Neuronal stem cell (in vitro differentiated cells): ENCODE measurements at regions not wholly inside any gene's neighbourhood (a gene's known extent, or its start where the extent isn't known, plus 50 kb on each side); places are given as distances from the start of the nearest gene placed in this dataset.
A peak's percentile ranks its signal among the peaks of the same experiment; 100 is the strongest.

ENCODE experiments used
- DNase-seq: peaks from one replicate; pipeline ENCODE4 v3.0.0-alpha.2; 2013; ENCODE audit warnings: low spot score
- H2AFZ ChIP-seq: one replicate; pipeline ENCODE4 v1.6.1; 2013; ENCODE audit warnings: mild to moderate bottlenecking, low read length, inconsistent platforms
- H2AK5ac ChIP-seq: 2 replicates; pipeline ENCODE4 v1.6.1; 2013; ENCODE audit warnings: low read depth, mild to moderate bottlenecking, inconsistent platforms, low read length, moderate library complexity, mixed read lengths
- H2BK120ac ChIP-seq: 2 replicates; pipeline ENCODE4 v1.6.1; 2013; ENCODE audit warnings: low read depth, mild to moderate bottlenecking, inconsistent platforms, low read length, moderate library complexity, mixed read lengths
- H2BK12ac ChIP-seq: one replicate; pipeline ENCODE4 v1.6.1; 2013; ENCODE audit warnings: low read length, inconsistent platforms
- H2BK15ac ChIP-seq: 2 replicates; pipeline ENCODE4 v1.6.1; 2013; ENCODE audit warnings: mild to moderate bottlenecking, low read length, inconsistent platforms, mixed read lengths
- H2BK5ac ChIP-seq: one replicate; pipeline ENCODE4 v1.6.1; 2013; ENCODE audit warnings: inconsistent platforms, mild to moderate bottlenecking, low read length, moderate library complexity
- H3K14ac ChIP-seq: one replicate; pipeline ENCODE4 v1.6.1; 2013; ENCODE audit warnings: low read length, inconsistent platforms
- H3K18ac ChIP-seq: 2 replicates; pipeline ENCODE4 v1.6.1; 2013; ENCODE audit warnings: low read length, inconsistent platforms
- H3K23ac ChIP-seq: 2 replicates; pipeline ENCODE4 v1.6.1; 2013; ENCODE audit warnings: low read depth, mild to moderate bottlenecking, mixed read lengths, low read length, inconsistent platforms; ENCODE audit not compliant: poor library complexity
- H3K27ac ChIP-seq: replicated peaks from 3 replicates; pipeline ENCODE4 v1.5.1; 2013; ENCODE audit warnings: low read length, inconsistent platforms
- H3K27me3 ChIP-seq, 3 experiments: 2 replicates each; pipeline ENCODE4 v1.6.1; 2013; ENCODE audit warnings: low read length in 3 of 3, mild to moderate bottlenecking in 2 of 3, inconsistent platforms in 1 of 3, low read depth in 1 of 3, mixed read lengths in 1 of 3, moderate library complexity in 1 of 3; ENCODE audit not compliant: control insufficient read depth in 3 of 3, insufficient read depth in 3 of 3
- H3K36me3 ChIP-seq, 2 donors: replicated peaks in 1 of 2; 2 replicates each; pipeline ENCODE4 v1.6.1; 2013; ENCODE audit warnings: low read length in 2 of 2; ENCODE audit not compliant: control insufficient read depth in 2 of 2, insufficient read depth in 2 of 2
- H3K4ac ChIP-seq: 2 replicates; pipeline ENCODE4 v1.6.1; 2013; ENCODE audit warnings: inconsistent platforms, mild to moderate bottlenecking, low read length, moderate library complexity
- H3K4me1 ChIP-seq, 2 donors: 1 replicate in 1 of 2; 2 replicates in 1 of 2; pipeline ENCODE4 v1.6.1; 2013; ENCODE audit warnings: low read length in 2 of 2, low read depth in 1 of 2; ENCODE audit not compliant: control insufficient read depth in 2 of 2, insufficient read depth in 1 of 2
- H3K4me2 ChIP-seq: one replicate; pipeline ENCODE4 v1.6.1; 2013; ENCODE audit warnings: mild to moderate bottlenecking, low read length, inconsistent platforms; ENCODE audit not compliant: insufficient read depth, poor library complexity, severe bottlenecking
- H3K4me3 ChIP-seq, 2 donors: 2 replicates each; pipeline ENCODE4 v1.5.1; 2013; ENCODE audit warnings: low read length in 2 of 2, mild to moderate bottlenecking in 2 of 2, inconsistent platforms in 1 of 2, moderate library complexity in 1 of 2
- H3K79me1 ChIP-seq: one replicate; pipeline ENCODE4 v1.6.1; 2013; ENCODE audit warnings: low read depth, mild to moderate bottlenecking, inconsistent platforms, low read length, moderate library complexity
- H3K9ac ChIP-seq: one replicate; pipeline ENCODE4 v1.6.1; 2013; ENCODE audit warnings: mild to moderate bottlenecking, low read depth, low read length, inconsistent platforms; ENCODE audit not compliant: poor library complexity
- H3K9me3 ChIP-seq, 2 donors: replicated peaks in 1 of 2; 2 replicates each; pipeline versions ENCODE3 to v1.6.1; 2013; ENCODE audit warnings: low read length in 2 of 2, mild to moderate bottlenecking in 2 of 2, inconsistent platforms in 1 of 2, low read depth in 1 of 2, mixed read lengths in 1 of 2, moderate library complexity in 1 of 2; ENCODE audit not compliant: control insufficient read depth in 2 of 2, insufficient read depth in 1 of 2
- H4K8ac ChIP-seq: one replicate; pipeline ENCODE4 v1.6.1; 2013; ENCODE audit warnings: low read depth, mild to moderate bottlenecking, inconsistent platforms, low read length, moderate library complexity
- H4K91ac ChIP-seq: one replicate; pipeline ENCODE4 v1.6.1; 2013; ENCODE audit warnings: low read length, low read depth, mild to moderate bottlenecking, inconsistent platforms; ENCODE audit not compliant: poor library complexity
- WGBS, 2 donors: extraction: QIAGEN DNeasy Blood & Tissue Kit; methylation state at CpG; one replicate each; pipeline ENCODE4 v1.1.7; 2013; ENCODE audit warnings: missing lambda C conversion rate in 2 of 2, mixed read lengths in 1 of 2; ENCODE audit not compliant: insufficient read length in 2 of 2, insufficient replicate concordance in 1 of 2; ENCODE audit errors: extremely low coverage in 2 of 2; 5-methylcytosine and 5-hydroxymethylcytosine counted together

DNA sequence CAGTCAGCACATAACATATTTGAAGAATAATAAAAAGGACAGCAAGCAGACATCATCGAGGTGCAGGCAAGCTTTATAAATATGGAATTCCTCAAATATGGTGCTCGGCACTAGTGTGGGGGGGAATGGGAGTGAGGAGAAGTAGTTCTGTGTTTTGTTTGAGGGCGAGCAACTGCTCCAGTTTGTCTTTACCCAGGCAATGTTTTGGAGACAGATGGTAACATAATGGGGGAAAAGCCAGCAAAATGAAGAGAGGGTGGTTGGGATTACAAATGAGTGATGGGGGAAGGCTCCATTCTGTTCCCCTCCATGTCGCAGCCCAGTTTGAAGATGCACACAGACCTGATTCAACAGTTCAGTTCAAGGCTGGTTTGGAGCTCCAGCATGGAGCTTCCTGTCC lies 572.9 kb upstream of the DIPK2B start:
- Histone ChIP-seq H2BK15ac (no peak overlapping the region), H2BK12ac (no peak overlapping the region), H3K79me1 (peaks cover 2% of the 10 kb centered on the region), H3K27me3 (peaks cover 0 to 6% (median 0%) of the 10 kb centered on the region in 3 experiments), H3K23ac (no peak overlapping the region), H3K4me2 (no peak overlapping the region), H3K4me1 (peaks cover 3% of the 10 kb centered on the region in 2 donors), H2AK5ac (no peak overlapping the region), H3K4me3 (no peak overlapping the region), H3K14ac (no peak overlapping the region), H3K36me3 (peaks cover 0 to 2% of the 10 kb centered on the region in 2 donors), H3K18ac (no peak overlapping the region), H3K4ac (no peak overlapping the region), H3K9me3 (no peaks in the 10 kb centered on the region), H4K8ac (no peak overlapping the region), H3K27ac (no peak overlapping the region), H2BK120ac (no peak overlapping the region), H3K9ac (no peak overlapping the region), H2BK5ac (no peak overlapping the region), H4K91ac (no peak overlapping the region), H2AFZ (no peak overlapping the region)
- DNase-seq, result no peak
- no CpG with 5 or more reads among the region's 4 CpGs for WGBS, 2 donors

DNA sequence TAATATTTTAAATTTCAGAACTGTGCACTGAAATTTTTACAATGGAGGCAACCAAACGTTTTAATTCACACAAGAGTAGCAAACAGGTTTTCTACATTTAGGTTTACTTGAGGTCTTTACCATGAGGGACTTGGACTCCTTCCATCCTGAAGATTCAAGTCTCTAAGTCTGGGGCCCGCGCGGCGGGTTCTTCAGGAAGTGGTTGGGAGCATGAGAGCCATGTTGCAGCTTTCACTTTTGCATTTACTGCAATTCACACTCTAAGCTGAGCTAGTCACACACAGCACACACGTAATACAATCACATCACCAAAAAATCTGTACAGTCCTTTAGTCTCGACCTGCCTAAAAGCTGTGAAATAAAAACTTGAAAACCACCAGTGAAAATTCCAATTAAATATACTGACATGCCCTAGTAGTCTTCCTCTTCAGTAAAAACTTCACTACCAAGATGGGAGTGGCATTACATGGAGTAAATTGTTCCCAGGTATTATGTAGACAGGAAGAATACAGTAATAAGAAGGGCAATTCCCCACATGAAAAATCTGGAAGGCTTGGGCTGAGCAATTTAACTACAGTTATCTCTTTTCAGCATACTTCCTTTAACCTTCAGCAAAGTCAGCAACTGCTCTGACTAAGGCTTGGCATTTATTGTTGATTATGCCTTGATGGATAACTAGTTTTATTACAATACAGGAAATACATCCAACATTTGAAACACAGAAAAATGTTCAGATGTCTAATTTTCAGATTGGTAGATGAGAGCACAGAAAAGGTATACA lies 571.1 kb upstream of the DIPK2B start:
- H2BK5ac ChIP-seq, result no peak overlapping the region
- H3K14ac ChIP-seq, result no peak overlapping the region
- no peak overlapping the region for H4K8ac ChIP-seq
- H2BK15ac ChIP-seq, result no peak overlapping the region
- H3K27me3 ChIP-seq, result peaks cover 0 to 6% (median 0%) of the 10 kb centered on the region in 3 experiments
- H3K4ac ChIP-seq, result no peak overlapping the region
- no peaks in the 10 kb centered on the region for H3K9me3 ChIP-seq
- no peak overlapping the region for H3K4me2 ChIP-seq
- no peak overlapping the region for H2AK5ac ChIP-seq
- DNase-seq, result no peak
- H3K4me3 ChIP-seq, result no peak overlapping the region
- H2BK12ac ChIP-seq, result no peak overlapping the region
- no peak overlapping the region for H3K18ac ChIP-seq
- H2AFZ ChIP-seq, result no peak overlapping the region
- no peak overlapping the region for H3K23ac ChIP-seq
- H3K79me1 ChIP-seq, result no peaks in the 10 kb centered on the region
- no peak overlapping the region for H3K9ac ChIP-seq
- no peak overlapping the region for H3K27ac ChIP-seq
- no CpG with 5 or more reads among the region's 7 CpGs for WGBS, 2 donors
- peaks cover 3 to 5% of the 10 kb centered on the region in 2 donors for H3K4me1 ChIP-seq
- no peaks in the 10 kb centered on the region for H3K36me3 ChIP-seq
- H4K91ac ChIP-seq, result no peak overlapping the region
- no peak overlapping the region for H2BK120ac ChIP-seq

GRCh38 chrX:45771114-45771513 lies 570.4 kb upstream of the DIPK2B start:
- Histone ChIP-seq H3K9me3 (no peaks in the 10 kb centered on the region), H3K4me3 (no peak overlapping the region), H4K8ac (no peak overlapping the region), H2AFZ (no peak overlapping the region), H3K27me3 (peaks cover 0 to 6% (median 0%) of the 10 kb centered on the region in 3 experiments), H3K14ac (no peak overlapping the region), H2AK5ac (no peak overlapping the region), H3K18ac (no peak overlapping the region), H3K23ac (no peak overlapping the region), H2BK12ac (no peak overlapping the region), H3K9ac (peak overlapping the region; percentile 44), H2BK5ac (no peak overlapping the region), H3K4me1 (peaks cover 3 to 5% of the 10 kb centered on the region in 2 donors), H3K4me2 (no peak overlapping the region), H3K4ac (no peak overlapping the region), H3K27ac (no peak overlapping the region), H4K91ac (no peak overlapping the region), H3K36me3 (no peaks in the 10 kb centered on the region), H2BK120ac (no peak overlapping the region), H2BK15ac (no peak overlapping the region), H3K79me1 (no peaks in the 10 kb centered on the region)
- DNase-seq, result no peak
- no CpG with 5 or more reads among the region's 6 CpGs for WGBS, 2 donors

GRCh38 chrX:45769761-45770582 lies 569.3 kb upstream of the DIPK2B start:
- DNase-seq, result no peak
- no peak overlapping the region for H2BK12ac ChIP-seq
- H3K4ac ChIP-seq, result no peak overlapping the region
- H3K27me3 ChIP-seq, result no peaks in the 10 kb centered on the region
- no peak overlapping the region for H3K4me3 ChIP-seq
- no CpG with 5 or more reads among the region's 18 CpGs for WGBS, 2 donors
- no peak overlapping the region for H3K9ac ChIP-seq
- no peaks in the 10 kb centered on the region for H3K9me3 ChIP-seq
- H3K4me2 ChIP-seq, result no peak overlapping the region
- H3K14ac ChIP-seq, result no peak overlapping the region
- no peak overlapping the region for H2BK120ac ChIP-seq
- H4K8ac ChIP-seq, result no peak overlapping the region
- H2AK5ac ChIP-seq, result no peak overlapping the region
- no peak overlapping the region for H2BK15ac ChIP-seq
- no peak overlapping the region for H2AFZ ChIP-seq
- H3K27ac ChIP-seq, result no peak overlapping the region
- peaks cover 3 to 5% of the 10 kb centered on the region in 2 donors for H3K4me1 ChIP-seq
- H3K18ac ChIP-seq, result no peak overlapping the region
- no peaks in the 10 kb centered on the region for H3K36me3 ChIP-seq
- H2BK5ac ChIP-seq, result no peak overlapping the region
- no peaks in the 10 kb centered on the region for H3K79me1 ChIP-seq
- no peak overlapping the region for H4K91ac ChIP-seq
- no peak overlapping the region for H3K23ac ChIP-seq
